LoVo (cell line): ENCODE measurements at regions not wholly inside any gene's neighbourhood (a gene's known extent, or its start where the extent isn't known, plus 50 kb on each side); places are given as distances from the start of the nearest gene placed in this dataset.
"Not testable (repeated sequence)": the region's sequence is repeated elsewhere in the genome, so short reads cannot be mapped to it uniquely, and the experiment has no call there.

Experiments used
- DNase-seq: peaks from one replicate; pipeline ENCODE4 v3.0.0-alpha.2; 2016; ENCODE audit warnings: low spot score

GRCh38 chr1:195202241-195202640, 1406.0 kb downstream of the KCNT2 start:
- no peak for DNase-seq

GRCh38 chr1:195200772-195201171, 1407.5 kb downstream of the KCNT2 start:
- no peak for DNase-seq

GRCh38 chr1:195197116-195197515, 1411.1 kb downstream of the KCNT2 start:
- no peak for DNase-seq

GRCh38 chr1:195195423-195196057, 1412.7 kb downstream of the KCNT2 start:
- no peak for DNase-seq

- no peak for DNase-seq
Observed at GRCh38 chr1:195193134-195193533, 1415.1 kb downstream of the KCNT2 start.

- DNase-seq, result no peak
Observed at GRCh38 chr1:195188821-195189220, 1419.4 kb downstream of the KCNT2 start.

- no peak for DNase-seq
Observed at GRCh38 chr1:195186544-195186943, 1421.7 kb downstream of the KCNT2 start.

- no peak for DNase-seq
Observed at GRCh38 chr1:195185736-195186135, 1422.5 kb downstream of the KCNT2 start.

GRCh38 chr1:195185321-195185720, 1422.9 kb downstream of the KCNT2 start:
- DNase-seq, result no peak

- DNase-seq, result no peak
Observed at GRCh38 chr1:195173753-195174152, 1434.5 kb downstream of the KCNT2 start.

- DNase-seq, result not testable (repeated sequence)
Observed at GRCh38 chr1:195159795-195160194, 1448.4 kb downstream of the KCNT2 start.

GRCh38 chr1:195158091-195158490, 1450.1 kb downstream of the KCNT2 start:
- DNase-seq, result no peak

- no peak for DNase-seq
Observed at GRCh38 chr1:195153107-195153506, 1455.1 kb downstream of the KCNT2 start.

- DNase-seq, result no peak
Observed at GRCh38 chr1:195150768-195151167, 1457.5 kb downstream of the KCNT2 start.

- no peak for DNase-seq
Observed at GRCh38 chr1:195141294-195141693, 1466.9 kb downstream of the KCNT2 start.

- DNase-seq, result no peak
Observed at GRCh38 chr1:195130598-195130997, 1477.6 kb downstream of the KCNT2 start.

GRCh38 chr1:195122497-195122896, 1485.7 kb downstream of the KCNT2 start:
- no peak for DNase-seq

GRCh38 chr1:195113471-195113870, 1494.8 kb downstream of the KCNT2 start:
- no peak for DNase-seq

- peak; percentile 6 for DNase-seq
Observed at GRCh38 chr1:195105773-195106172, 1502.5 kb downstream of the KCNT2 start.

GRCh38 chr1:195105281-195105680, 1503.0 kb downstream of the KCNT2 start:
- DNase-seq, result no peak

GRCh38 chr1:195097316-195097715, 1510.9 kb downstream of the KCNT2 start:
- DNase-seq, result peak; percentile 20

GRCh38 chr1:195096051-195096521, 1512.2 kb downstream of the KCNT2 start:
- no peak for DNase-seq

GRCh38 chr1:195085196-195085595, 1523.0 kb downstream of the KCNT2 start:
- no peak for DNase-seq

- no peak for DNase-seq
Observed at GRCh38 chr1:195082183-195082582, 1526.1 kb downstream of the KCNT2 start.
